ENCODE measurements at regions not wholly inside any gene's neighbourhood (a gene's known extent, or its start where the extent isn't known, plus 50 kb on each side); places are given as distances from the start of the nearest gene placed in this dataset.

DNA sequence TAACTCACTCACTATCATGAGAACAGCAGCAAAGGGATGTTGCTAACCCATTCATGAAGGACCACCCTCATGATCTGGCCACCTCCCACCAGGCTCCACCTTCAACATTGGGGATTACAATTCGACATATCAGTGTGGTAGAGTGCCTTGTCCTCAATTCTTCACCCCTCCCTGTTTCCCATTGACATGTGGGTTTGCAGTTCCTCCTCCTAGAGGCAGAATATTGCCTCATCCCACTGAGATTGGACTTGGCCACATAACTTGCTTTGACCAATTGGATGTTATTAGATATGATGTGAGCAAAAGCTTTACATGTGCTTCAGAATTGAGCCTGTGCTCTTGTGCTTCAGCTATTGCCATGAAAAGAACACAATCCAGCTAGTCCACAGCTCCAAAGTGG lies 217.0 kb upstream of the CXCR4 start:
- no peaks in the 10 kb centered on the region for H3K9me3 ChIP-seq (ENCODE audit: control insufficient read depth, low read depth, low read length)
- no peaks in the 10 kb centered on the region for H3K27me3 ChIP-seq (ENCODE audit: insufficient read depth, low read length)
- no peaks in the 10 kb centered on the region for H3K79me1 ChIP-seq (ENCODE audit: insufficient read depth, low read depth, low read length, poor library complexity, severe bottlenecking)
- H3K27ac ChIP-seq (ENCODE audit: insufficient read length, low read depth, low read length), result no peak overlapping the region
- H3K14ac ChIP-seq (ENCODE audit: insufficient read depth, low read length), result no peak overlapping the region
- H3K18ac ChIP-seq (ENCODE audit: insufficient read length, low read depth, low read length), result no peak overlapping the region
- no peak overlapping the region for H2BK20ac ChIP-seq (ENCODE audit: low read depth, low read length, poor library complexity, severe bottlenecking)
- Mint-ChIP-seq H3K4me3 (no peak overlapping the region), H3K4me1 (0 out of 4 replicates have a peak, but pooled peaks cover 0 to 2% of the 10 kb centered on the region in 2 experiments), H3K9me3 (peaks cover 10 to 12% of the 10 kb centered on the region in 2 experiments; a peak in 4 of 5 replicates), H3K27me3 (ENCODE audit: low read depth) (0 out of 2 replicates have a peak, but pooled peaks cover 3% of the 10 kb centered on the region), H3K27ac (no peak overlapping the region), H3K36me3 (ENCODE audit: insufficient read depth in 1 of 3, low read depth in 3 of 3) (peaks cover 0 to 10% (median 3%) of the 10 kb centered on the region in 3 experiments; a peak in 3 of 7 replicates)
- no peak overlapping the region for H2BK5ac ChIP-seq (ENCODE audit: insufficient read length, low read length)
- H4K20me1 ChIP-seq (ENCODE audit: control insufficient read depth, insufficient read depth, insufficient read length), result no peaks in the 10 kb centered on the region
- no peak overlapping the region for H3K56ac ChIP-seq (ENCODE audit: insufficient read length, low read depth, low read length)
- no peak overlapping the region for H4K91ac ChIP-seq (ENCODE audit: insufficient read length, low read depth, low read length)
- TF ChIP-seq, protein P1, sequence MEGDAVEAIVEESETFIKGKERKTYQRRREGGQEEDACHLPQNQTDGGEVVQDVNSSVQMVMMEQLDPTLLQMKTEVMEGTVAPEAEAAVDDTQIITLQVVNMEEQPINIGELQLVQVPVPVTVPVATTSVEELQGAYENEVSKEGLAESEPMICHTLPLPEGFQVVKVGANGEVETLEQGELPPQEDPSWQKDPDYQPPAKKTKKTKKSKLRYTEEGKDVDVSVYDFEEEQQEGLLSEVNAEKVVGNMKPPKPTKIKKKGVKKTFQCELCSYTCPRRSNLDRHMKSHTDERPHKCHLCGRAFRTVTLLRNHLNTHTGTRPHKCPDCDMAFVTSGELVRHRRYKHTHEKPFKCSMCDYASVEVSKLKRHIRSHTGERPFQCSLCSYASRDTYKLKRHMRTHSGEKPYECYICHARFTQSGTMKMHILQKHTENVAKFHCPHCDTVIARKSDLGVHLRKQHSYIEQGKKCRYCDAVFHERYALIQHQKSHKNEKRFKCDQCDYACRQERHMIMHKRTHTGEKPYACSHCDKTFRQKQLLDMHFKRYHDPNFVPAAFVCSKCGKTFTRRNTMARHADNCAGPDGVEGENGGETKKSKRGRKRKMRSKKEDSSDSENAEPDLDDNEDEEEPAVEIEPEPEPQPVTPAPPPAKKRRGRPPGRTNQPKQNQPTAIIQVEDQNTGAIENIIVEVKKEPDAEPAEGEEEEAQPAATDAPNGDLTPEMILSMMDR (conservative IDR thresholded peaks at IDR 0.05), result no peak
- H3K23me2 ChIP-seq (ENCODE audit: insufficient read length, low read depth, low read length, poor library complexity, severe bottlenecking), result no peaks in the 10 kb centered on the region
- no peak overlapping the region for H4K5ac ChIP-seq (ENCODE audit: insufficient read length, low read depth, low read length)
- H3K9ac ChIP-seq (ENCODE audit: extremely low read depth, insufficient read length, low read length), result no peak overlapping the region
- no peak overlapping the region for H3K23ac ChIP-seq (ENCODE audit: insufficient read length, low read depth, low read length)
- H3K4ac ChIP-seq (ENCODE audit: low read depth, low read length), result no peak overlapping the region
- no peaks in the 10 kb centered on the region for H3K79me2 ChIP-seq (ENCODE audit: insufficient read depth, low read length)
- no peak overlapping the region for H2AFZ ChIP-seq (ENCODE audit: low read length)
- DNase-seq, result no peak
- H4K8ac ChIP-seq (replicated peaks; ENCODE audit: insufficient read length, low read depth, low read length), result no peak overlapping the region
- WGBS (ENCODE audit: extremely low coverage, insufficient read length, low lambda C conversion rate), result no CpG with 5 or more reads among the region's 1 CpG
- H2BK120ac ChIP-seq (ENCODE audit: low read depth, low read length, poor library complexity, severe bottlenecking), result no peak overlapping the region
- H2BK15ac ChIP-seq (ENCODE audit: low read depth, low read length), result no peak overlapping the region
- no peak overlapping the region for H2BK12ac ChIP-seq (ENCODE audit: insufficient read length, low read depth, low read length)
- H3K4me2 ChIP-seq (ENCODE audit: insufficient read depth, insufficient read length, low read length), result no peak overlapping the region
- H2AK5ac ChIP-seq (ENCODE audit: insufficient read length, low read length), result no peak overlapping the region
- H3K4me1 ChIP-seq (ENCODE audit: insufficient read depth, low read length), result no peaks in the 10 kb centered on the region
- H3T11ph ChIP-seq (ENCODE audit: low read length), result no peak overlapping the region
